WTC11 (cell line): ENCODE measurements at regions not wholly inside any gene's neighbourhood (a gene's known extent, or its start where the extent isn't known, plus 50 kb on each side); places are given as distances from the start of the nearest gene placed in this dataset.

Experiments
- CREB1 ChIP-seq: sonication (generic); formaldehyde crosslinking; IDR thresholded peaks from 2 replicates; pipeline ENCODE4 v1.8.0; 2023; ENCODE audit warnings: mild to moderate bottlenecking, missing genetic modification reagents
- CTCF ChIP-seq: fragments of 200-600 bp; IDR thresholded peaks from 2 replicates; pipeline ENCODE4 v1.8.0; 2022; ENCODE audit warnings: antibody characterized with exemption
- E2F4 ChIP-seq: sonication (generic); formaldehyde crosslinking; IDR thresholded peaks from 2 replicates; pipeline ENCODE4 v1.8.1; 2022; ENCODE audit warnings: low read depth, mild to moderate bottlenecking, moderate library complexity, missing genetic modification reagents, borderline replicate concordance
- FOXP4 ChIP-seq: sonication (generic); formaldehyde crosslinking; IDR thresholded peaks from 2 replicates; pipeline ENCODE4 v1.8.0; 2022; ENCODE audit warnings: mild to moderate bottlenecking, missing genetic modification reagents
- GTF2I ChIP-seq: fragments of 250-450 bp; sonication (Bioruptor Pico); conservative IDR thresholded peaks from 2 replicates; pipeline ENCODE4 v1.4.0; 2021; ENCODE audit warnings: mild to moderate bottlenecking
- MXD4 ChIP-seq: fragments of 250-450 bp; sonication (Bioruptor Pico); IDR thresholded peaks from 2 replicates; pipeline ENCODE4 v1.8.0; 2021; ENCODE audit warnings: mild to moderate bottlenecking, moderate library complexity, borderline replicate concordance
- PRDM15 ChIP-seq: sonication (generic); formaldehyde crosslinking; IDR thresholded peaks from 2 replicates; pipeline ENCODE4 v1.8.0; 2022; ENCODE audit warnings: missing genetic modification reagents
- SMAD3 ChIP-seq: sonication (generic); formaldehyde crosslinking; IDR thresholded peaks from 2 replicates; pipeline ENCODE4 v1.8.0; 2022; ENCODE audit warnings: missing genetic modification reagents, mild to moderate bottlenecking, borderline replicate concordance
- TCF7 ChIP-seq: sonication (generic); formaldehyde crosslinking; IDR thresholded peaks from 2 replicates; pipeline ENCODE4 v1.8.0; 2022; ENCODE audit warnings: mild to moderate bottlenecking, low read depth, missing genetic modification reagents, moderate library complexity
- TEAD4 ChIP-seq: sonication (generic); formaldehyde crosslinking; IDR thresholded peaks from 2 replicates; pipeline ENCODE4 v1.8.0; 2022; ENCODE audit warnings: mild to moderate bottlenecking, missing genetic modification reagents
- ZNF138 ChIP-seq: sonication (generic); formaldehyde crosslinking; conservative IDR thresholded peaks from 2 replicates; pipeline ENCODE4 v1.8.1; 2022; ENCODE audit warnings: mild to moderate bottlenecking, moderate library complexity, missing genetic modification reagents
- TF ChIP-seq, protein P1 (sequence below): sonication (generic); formaldehyde crosslinking; IDR thresholded peaks from 2 replicates; pipeline ENCODE4 v1.8.1; 2023; ENCODE audit warnings: mild to moderate bottlenecking, missing genetic modification reagents
- TF ChIP-seq, protein P2 (sequence below): fragments of 250-450 bp; sonication (Bioruptor Pico); IDR thresholded peaks from 2 replicates; pipeline ENCODE4 v1.9.0; 2021; ENCODE audit warnings: mild to moderate bottlenecking

GRCh38 chr1:98417820-98418219, 243.7 kb upstream of the SNX7 start:
- TF ChIP-seq TEAD4 (no peak), CTCF (no peak), CREB1 (CRISPR knock-in tag) (no peak), PRDM15 (CRISPR knock-in tag) (no peak), TCF7 (no peak), MXD4 (CRISPR knock-in tag) (no peak), ZNF138 (CRISPR knock-in tag) (no peak), SMAD3 (CRISPR knock-in tag) (no peak), FOXP4 (no peak), E2F4 (CRISPR knock-in tag) (no peak), GTF2I (CRISPR knock-in tag) (no peak)
- TF ChIP-seq, protein P1, sequence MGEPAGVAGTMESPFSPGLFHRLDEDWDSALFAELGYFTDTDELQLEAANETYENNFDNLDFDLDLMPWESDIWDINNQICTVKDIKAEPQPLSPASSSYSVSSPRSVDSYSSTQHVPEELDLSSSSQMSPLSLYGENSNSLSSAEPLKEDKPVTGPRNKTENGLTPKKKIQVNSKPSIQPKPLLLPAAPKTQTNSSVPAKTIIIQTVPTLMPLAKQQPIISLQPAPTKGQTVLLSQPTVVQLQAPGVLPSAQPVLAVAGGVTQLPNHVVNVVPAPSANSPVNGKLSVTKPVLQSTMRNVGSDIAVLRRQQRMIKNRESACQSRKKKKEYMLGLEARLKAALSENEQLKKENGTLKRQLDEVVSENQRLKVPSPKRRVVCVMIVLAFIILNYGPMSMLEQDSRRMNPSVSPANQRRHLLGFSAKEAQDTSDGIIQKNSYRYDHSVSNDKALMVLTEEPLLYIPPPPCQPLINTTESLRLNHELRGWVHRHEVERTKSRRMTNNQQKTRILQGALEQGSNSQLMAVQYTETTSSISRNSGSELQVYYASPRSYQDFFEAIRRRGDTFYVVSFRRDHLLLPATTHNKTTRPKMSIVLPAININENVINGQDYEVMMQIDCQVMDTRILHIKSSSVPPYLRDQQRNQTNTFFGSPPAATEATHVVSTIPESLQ: no peak
- TF ChIP-seq, protein P2, sequence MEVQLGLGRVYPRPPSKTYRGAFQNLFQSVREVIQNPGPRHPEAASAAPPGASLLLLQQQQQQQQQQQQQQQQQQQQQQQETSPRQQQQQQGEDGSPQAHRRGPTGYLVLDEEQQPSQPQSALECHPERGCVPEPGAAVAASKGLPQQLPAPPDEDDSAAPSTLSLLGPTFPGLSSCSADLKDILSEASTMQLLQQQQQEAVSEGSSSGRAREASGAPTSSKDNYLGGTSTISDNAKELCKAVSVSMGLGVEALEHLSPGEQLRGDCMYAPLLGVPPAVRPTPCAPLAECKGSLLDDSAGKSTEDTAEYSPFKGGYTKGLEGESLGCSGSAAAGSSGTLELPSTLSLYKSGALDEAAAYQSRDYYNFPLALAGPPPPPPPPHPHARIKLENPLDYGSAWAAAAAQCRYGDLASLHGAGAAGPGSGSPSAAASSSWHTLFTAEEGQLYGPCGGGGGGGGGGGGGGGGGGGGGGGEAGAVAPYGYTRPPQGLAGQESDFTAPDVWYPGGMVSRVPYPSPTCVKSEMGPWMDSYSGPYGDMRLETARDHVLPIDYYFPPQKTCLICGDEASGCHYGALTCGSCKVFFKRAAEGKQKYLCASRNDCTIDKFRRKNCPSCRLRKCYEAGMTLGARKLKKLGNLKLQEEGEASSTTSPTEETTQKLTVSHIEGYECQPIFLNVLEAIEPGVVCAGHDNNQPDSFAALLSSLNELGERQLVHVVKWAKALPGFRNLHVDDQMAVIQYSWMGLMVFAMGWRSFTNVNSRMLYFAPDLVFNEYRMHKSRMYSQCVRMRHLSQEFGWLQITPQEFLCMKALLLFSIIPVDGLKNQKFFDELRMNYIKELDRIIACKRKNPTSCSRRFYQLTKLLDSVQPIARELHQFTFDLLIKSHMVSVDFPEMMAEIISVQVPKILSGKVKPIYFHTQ (CRISPR knock-in tag): no peak
